ENCODE measurements at regions not wholly inside any gene's neighbourhood (a gene's known extent, or its start where the extent isn't known, plus 50 kb on each side); places are given as distances from the start of the nearest gene placed in this dataset.

- no peak for DNase-seq (ENCODE audit: low spot score in 2 of 2)
- no peaks in the 10 kb centered on the region for H3K9me3 ChIP-seq
- no peak for TF ChIP-seq POLR2A (IDR thresholded peaks at IDR 0.05)
- TF ChIP-seq, protein P1, sequence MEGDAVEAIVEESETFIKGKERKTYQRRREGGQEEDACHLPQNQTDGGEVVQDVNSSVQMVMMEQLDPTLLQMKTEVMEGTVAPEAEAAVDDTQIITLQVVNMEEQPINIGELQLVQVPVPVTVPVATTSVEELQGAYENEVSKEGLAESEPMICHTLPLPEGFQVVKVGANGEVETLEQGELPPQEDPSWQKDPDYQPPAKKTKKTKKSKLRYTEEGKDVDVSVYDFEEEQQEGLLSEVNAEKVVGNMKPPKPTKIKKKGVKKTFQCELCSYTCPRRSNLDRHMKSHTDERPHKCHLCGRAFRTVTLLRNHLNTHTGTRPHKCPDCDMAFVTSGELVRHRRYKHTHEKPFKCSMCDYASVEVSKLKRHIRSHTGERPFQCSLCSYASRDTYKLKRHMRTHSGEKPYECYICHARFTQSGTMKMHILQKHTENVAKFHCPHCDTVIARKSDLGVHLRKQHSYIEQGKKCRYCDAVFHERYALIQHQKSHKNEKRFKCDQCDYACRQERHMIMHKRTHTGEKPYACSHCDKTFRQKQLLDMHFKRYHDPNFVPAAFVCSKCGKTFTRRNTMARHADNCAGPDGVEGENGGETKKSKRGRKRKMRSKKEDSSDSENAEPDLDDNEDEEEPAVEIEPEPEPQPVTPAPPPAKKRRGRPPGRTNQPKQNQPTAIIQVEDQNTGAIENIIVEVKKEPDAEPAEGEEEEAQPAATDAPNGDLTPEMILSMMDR (IDR thresholded peaks at IDR 0.05), result no peak
- no peak for TF ChIP-seq EP300 (IDR thresholded peaks at IDR 0.05)
- H3K36me3 ChIP-seq, result no peaks in the 10 kb centered on the region
- no peaks in the 10 kb centered on the region for H3K4me1 ChIP-seq
- no peaks in the 10 kb centered on the region for H3K27me3 ChIP-seq
- WGBS, 2 donors, result 55 to 56% methylated on average over 2 of the region's 2 CpGs
- H3K4me3 ChIP-seq, result no peak overlapping the region
- H3K27ac ChIP-seq, result no peak overlapping the region
Observed at GRCh38 chr3:144864646-144865045, 893.0 kb downstream of the DIPK2A start.

DNA sequence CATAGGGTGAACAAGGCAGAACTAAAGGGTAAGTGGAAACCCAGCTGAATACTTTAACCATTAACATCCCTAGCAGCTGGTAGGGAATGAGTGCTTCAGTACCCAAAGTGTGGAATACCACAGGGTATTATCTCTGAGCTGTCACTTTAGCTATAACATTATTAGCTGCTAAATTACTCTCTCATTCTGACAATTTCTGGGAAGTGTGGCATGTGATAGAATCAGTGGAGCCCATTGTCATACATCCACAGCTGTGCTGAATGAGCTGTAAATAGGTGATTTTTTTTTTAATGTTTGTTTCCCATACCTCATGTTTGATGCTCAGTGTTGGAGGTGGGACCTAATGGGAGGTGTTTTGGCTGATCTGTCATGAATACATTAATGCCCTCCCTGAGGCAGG lies 894.3 kb downstream of the DIPK2A start:
- Histone ChIP-seq H3K9me3 (no peaks in the 10 kb centered on the region), H3K4me3 (no peak overlapping the region), H3K27me3 (no peaks in the 10 kb centered on the region), H3K27ac (no peak overlapping the region), H3K36me3 (no peaks in the 10 kb centered on the region), H3K4me1 (no peaks in the 10 kb centered on the region)
- no peak for DNase-seq (ENCODE audit: low spot score in 2 of 2)
- TF ChIP-seq POLR2A (IDR thresholded peaks at IDR 0.05), result no peak
- TF ChIP-seq, protein P1 (IDR thresholded peaks at IDR 0.05), result no peak
- TF ChIP-seq EP300 (IDR thresholded peaks at IDR 0.05), result no peak

- no peak for DNase-seq (ENCODE audit: low spot score in 2 of 2)
- H3K9me3 ChIP-seq, result no peaks in the 10 kb centered on the region
- no peaks in the 10 kb centered on the region for H3K4me1 ChIP-seq
- 37 to 56% methylated on average over 2 of the region's 2 CpGs for WGBS, 2 donors
- no peaks in the 10 kb centered on the region for H3K36me3 ChIP-seq
- H3K4me3 ChIP-seq, result no peak overlapping the region
- TF ChIP-seq POLR2A (IDR thresholded peaks at IDR 0.05), result no peak
- TF ChIP-seq, protein P1 (IDR thresholded peaks at IDR 0.05), result no peak
- no peak for TF ChIP-seq EP300 (IDR thresholded peaks at IDR 0.05)
- H3K27ac ChIP-seq, result no peak overlapping the region
- H3K27me3 ChIP-seq, result no peaks in the 10 kb centered on the region
Observed at GRCh38 chr3:144866476-144866875, 894.9 kb downstream of the DIPK2A start.

DNA sequence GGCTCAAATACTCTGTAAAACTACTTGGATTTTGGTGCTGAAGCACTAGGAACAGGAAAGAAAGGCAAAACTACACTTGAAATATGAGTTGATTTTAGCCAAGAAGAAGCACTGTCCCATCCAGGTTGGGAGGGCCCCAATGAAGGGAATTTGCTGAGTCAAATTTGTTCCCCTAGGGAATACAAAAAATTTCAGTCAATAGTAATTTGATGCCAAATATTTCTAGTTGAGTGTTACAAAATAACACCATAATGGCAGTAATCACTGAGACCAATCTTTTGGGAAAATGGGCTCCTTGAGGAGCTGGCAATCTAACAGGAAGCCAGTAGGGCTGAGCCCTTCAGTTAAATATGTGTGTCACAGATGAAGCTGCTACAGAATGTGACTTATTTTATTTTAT lies 896.9 kb downstream of the DIPK2A start:
- Histone ChIP-seq H3K4me1 (no peaks in the 10 kb centered on the region), H3K36me3 (no peaks in the 10 kb centered on the region), H3K4me3 (no peak overlapping the region), H3K27me3 (no peaks in the 10 kb centered on the region), H3K9me3 (no peaks in the 10 kb centered on the region), H3K27ac (no peak overlapping the region)
- TF ChIP-seq POLR2A (IDR thresholded peaks at IDR 0.05) (no peak), EP300 (IDR thresholded peaks at IDR 0.05) (no peak)
- TF ChIP-seq, protein P1 (IDR thresholded peaks at IDR 0.05), result no peak
- DNase-seq (ENCODE audit: low spot score in 2 of 2), result no peak

- Histone ChIP-seq H3K9me3 (no peaks in the 10 kb centered on the region), H3K27ac (no peak overlapping the region), H3K36me3 (no peaks in the 10 kb centered on the region), H3K4me3 (no peak overlapping the region), H3K27me3 (no peaks in the 10 kb centered on the region), H3K4me1 (no peaks in the 10 kb centered on the region)
- TF ChIP-seq EP300 (IDR thresholded peaks at IDR 0.05) (no peak), POLR2A (IDR thresholded peaks at IDR 0.05) (no peak)
- TF ChIP-seq, protein P1 (IDR thresholded peaks at IDR 0.05), result no peak
- no peak for DNase-seq (ENCODE audit: low spot score in 2 of 2)
- WGBS, 2 donors, result 96% methylated on average over 1 of the region's 1 CpG
Observed at GRCh38 chr3:144873066-144873465, 901.4 kb downstream of the DIPK2A start.

Data from tibial nerve (tissue), 4 donors.